HCT116 (cell line): ENCODE measurements at regions not wholly inside any gene's neighbourhood (a gene's known extent, or its start where the extent isn't known, plus 50 kb on each side); places are given as distances from the start of the nearest gene placed in this dataset.

Experiments used
- CTCF ChIP-seq, 3 experiments: fragments of 200-600 bp in 1 of 3; sonication (generic) in 1 of 3; IDR thresholded peaks in 2 of 3; conservative IDR thresholded peaks in 1 of 3; 2 replicates each; pipeline ENCODE4 v1.5.1; 2012 to 2017; ENCODE audit warnings: low read depth in 2 of 3, low read length in 2 of 3, antibody characterized with exemption in 1 of 3, borderline replicate concordance in 1 of 3, control low read depth in 1 of 3, mild to moderate bottlenecking in 1 of 3, mixed read lengths in 1 of 3, mixed run types in 1 of 3, moderate library complexity in 1 of 3; ENCODE audit not compliant: insufficient read depth in 1 of 3
- POLR2A ChIP-seq: IDR thresholded peaks from 2 replicates; pipeline ENCODE4 v1.7.0; 2011; ENCODE audit warnings: borderline replicate concordance; ENCODE audit not compliant: insufficient read depth, insufficient read length; ENCODE audit errors: extremely low read depth
- YY1 ChIP-seq: IDR thresholded peaks from 2 replicates; pipeline ENCODE4 v1.6.1; 2011; ENCODE audit warnings: low read length, low read depth, moderate library complexity, mild to moderate bottlenecking; ENCODE audit not compliant: insufficient replicate concordance; ENCODE audit errors: extremely low read depth

- TF ChIP-seq POLR2A, result no peak
- no peak for TF ChIP-seq CTCF (IDR thresholded peaks at IDR 0.05 in 2 of 3, conservative IDR thresholded peaks at IDR 0.05 in 1 of 3; ENCODE audit: borderline replicate concordance in 1 of 3, insufficient read depth in 1 of 3, low read depth in 2 of 3, low read length in 2 of 3)
- no peak for TF ChIP-seq YY1
These were observed 54.3 kb upstream of the CAMK2D start for GRCh38 chr4:113815826-113816225.
